CD4-positive, CD25-positive, alpha-beta regulatory T cell (primary cell): ENCODE measurements at regions not wholly inside any gene's neighbourhood (a gene's known extent, or its start where the extent isn't known, plus 50 kb on each side); places are given as distances from the start of the nearest gene placed in this dataset.
"Not testable (repeated sequence)": the region's sequence is repeated elsewhere in the genome, so short reads cannot be mapped to it uniquely, and the experiment has no call there.

ENCODE experiments used
- ATAC-seq, 2 donors: fragments of 150-1000 bp; cut with Tn5 transposase; one replicate each; pipeline ENCODE4 v1.10.0; 2021; ENCODE audit warnings: low read depth in 2 of 2, moderate number of reproducible peaks in 2 of 2, moderate library complexity in 1 of 2
- DNase-seq, 3 donors: peaks; one replicate each; pipeline versions ENCODE4 v3.0.0 to v3.0.0-alpha.2; 2012 to 2022; ENCODE audit warnings: mixed read lengths in 1 of 3
- H3K27ac ChIP-seq: one replicate; pipeline ENCODE4 v1.7.0; 2013; ENCODE audit warnings: mild to moderate bottlenecking, low read length; ENCODE audit not compliant: insufficient read depth, poor library complexity, severe bottlenecking
- H3K27me3 ChIP-seq: one replicate; pipeline ENCODE4 v1.7.0; 2013; ENCODE audit warnings: low read length; ENCODE audit not compliant: control insufficient read depth, insufficient read depth
- H3K36me3 ChIP-seq: one replicate; pipeline ENCODE4 v1.7.0; 2013; ENCODE audit warnings: mild to moderate bottlenecking, low read length, moderate library complexity; ENCODE audit not compliant: control insufficient read depth, insufficient read depth
- H3K4me1 ChIP-seq: 2 replicates; pipeline ENCODE4 v1.7.0; 2013; ENCODE audit warnings: mild to moderate bottlenecking, low read length; ENCODE audit not compliant: insufficient read depth, control insufficient read depth, poor library complexity, severe bottlenecking
- H3K4me3 ChIP-seq: one replicate; pipeline ENCODE4 v1.7.0; 2013; ENCODE audit warnings: low read depth, mild to moderate bottlenecking, low read length, moderate library complexity
- H3K9me3 ChIP-seq, 2 experiments: 1 replicate in 1 of 2; 2 replicates in 1 of 2; pipeline ENCODE4 v1.7.0; 2013; ENCODE audit warnings: low read length in 2 of 2, mild to moderate bottlenecking in 1 of 2, moderate library complexity in 1 of 2; ENCODE audit not compliant: control insufficient read depth in 2 of 2
- H3K27ac Mint-ChIP-seq, 3 donors: one replicate each; pipeline ENCODE4 v1.8.0; 2020 to 2022; ENCODE audit warnings: mild to moderate bottlenecking in 3 of 3, mixed read lengths in 3 of 3, moderate library complexity in 2 of 3
- H3K27me3 Mint-ChIP-seq: one replicate; pipeline ENCODE4 v1.8.0; 2022; ENCODE audit warnings: mild to moderate bottlenecking, mixed read lengths
- H3K36me3 Mint-ChIP-seq: one replicate; pipeline ENCODE4 v1.8.0; 2020; ENCODE audit warnings: mixed read lengths
- H3K4me1 Mint-ChIP-seq, 4 donors: one replicate each; pipeline ENCODE4 v1.8.0; 2020 to 2022; ENCODE audit warnings: mixed read lengths in 4 of 4, mild to moderate bottlenecking in 1 of 4
- H3K4me3 Mint-ChIP-seq, 4 donors: one replicate each; pipeline ENCODE4 v1.8.0; 2020 to 2022; ENCODE audit warnings: mild to moderate bottlenecking in 4 of 4, mixed read lengths in 4 of 4, moderate library complexity in 3 of 4
- H3K9me3 Mint-ChIP-seq, 7 donors: one replicate each; pipeline ENCODE4 v1.8.0; 2020 to 2022; ENCODE audit warnings: mixed read lengths in 7 of 7, mild to moderate bottlenecking in 3 of 7, moderate library complexity in 2 of 7

DNA sequence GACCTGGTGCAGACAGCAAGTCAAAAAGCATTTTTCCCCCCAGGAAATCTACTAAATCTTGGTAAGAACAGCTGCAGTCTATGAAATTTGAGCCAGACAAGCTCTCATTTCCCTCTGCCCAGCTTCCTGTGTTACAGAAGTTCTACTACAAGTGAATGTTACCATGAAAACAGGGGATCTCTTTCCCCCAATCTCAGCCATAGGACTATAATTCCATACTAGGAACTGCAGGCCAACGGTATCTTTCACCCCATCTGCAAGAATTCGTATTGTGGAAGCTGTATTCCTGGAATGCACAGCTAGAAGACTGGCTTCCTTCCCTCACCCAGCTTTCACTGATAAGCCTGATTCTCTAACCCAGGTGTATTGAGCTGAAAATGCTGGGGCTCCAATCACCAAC, 1655.4 kb downstream of the BRINP3 start:
- Mint-ChIP-seq H3K27me3 (no peaks in the 10 kb centered on the region), H3K4me1 (no peaks in the 10 kb centered on the region), H3K9me3 (peaks cover 0 to 9% (median 0%) of the 10 kb centered on the region in 7 donors), H3K27ac (no peak overlapping the region), H3K36me3 (no peaks in the 10 kb centered on the region), H3K4me3 (no peak overlapping the region)
- Histone ChIP-seq H3K4me1 (no peaks in the 10 kb centered on the region), H3K9me3 (no peaks in the 10 kb centered on the region), H3K27ac (no peak overlapping the region), H3K4me3 (no peak overlapping the region), H3K27me3 (no peaks in the 10 kb centered on the region), H3K36me3 (no peaks in the 10 kb centered on the region)
- DNase-seq (no peak), ATAC-seq (no peak)

DNA sequence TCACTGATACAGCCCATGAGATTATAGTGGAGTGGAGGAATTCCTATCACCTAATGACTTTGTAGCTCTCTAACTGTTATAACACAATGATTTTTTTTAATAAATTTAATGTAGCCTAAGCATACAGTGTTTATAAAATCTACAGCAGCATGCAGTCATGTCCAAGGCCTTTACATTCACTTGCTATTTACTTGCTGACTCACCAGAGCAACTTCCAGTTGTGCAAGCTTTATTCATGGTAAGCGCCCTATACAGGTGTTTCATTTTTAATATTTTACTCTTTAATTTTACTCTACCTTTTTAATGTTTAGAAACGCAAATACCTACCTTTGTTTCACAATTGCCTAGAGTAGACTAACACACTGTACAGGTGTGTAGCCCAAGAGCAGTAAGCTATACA, 1652.2 kb downstream of the BRINP3 start:
- Histone ChIP-seq H3K9me3 (no peaks in the 10 kb centered on the region), H3K27me3 (no peaks in the 10 kb centered on the region), H3K4me3 (no peak overlapping the region), H3K27ac (no peak overlapping the region), H3K36me3 (no peaks in the 10 kb centered on the region), H3K4me1 (no peaks in the 10 kb centered on the region)
- no peaks in the 10 kb centered on the region for H3K4me1 Mint-ChIP-seq
- no peaks in the 10 kb centered on the region for H3K27me3 Mint-ChIP-seq
- peaks cover 0 to 12% (median 2%) of the 10 kb centered on the region in 7 donors for H3K9me3 Mint-ChIP-seq
- no peak for ATAC-seq
- no peak for DNase-seq
- no peak overlapping the region for H3K4me3 Mint-ChIP-seq
- no peaks in the 10 kb centered on the region for H3K36me3 Mint-ChIP-seq
- no peak overlapping the region for H3K27ac Mint-ChIP-seq

DNA sequence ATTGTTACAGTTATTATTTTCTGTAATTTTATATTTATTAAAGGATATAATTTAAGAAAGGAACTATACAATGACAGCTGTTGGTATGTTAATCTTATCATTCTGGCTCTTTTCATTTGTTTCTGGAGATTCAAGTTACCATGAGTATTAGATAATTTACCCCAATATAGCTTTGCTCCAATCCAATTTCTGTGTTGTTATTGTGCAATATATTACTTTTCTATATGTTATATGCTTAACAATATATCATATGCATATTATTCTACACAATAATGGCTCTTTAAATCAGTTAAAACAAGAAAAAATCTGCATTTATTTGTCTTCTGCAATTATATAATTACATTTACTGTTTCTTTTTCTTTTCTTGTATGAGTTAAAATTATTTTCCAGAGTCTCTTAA, 1650.9 kb downstream of the BRINP3 start:
- Mint-ChIP-seq H3K4me1 (no peaks in the 10 kb centered on the region), H3K27me3 (no peaks in the 10 kb centered on the region), H3K27ac (no peak overlapping the region), H3K9me3 (peaks cover 0 to 11% (median 2%) of the 10 kb centered on the region in 7 donors), H3K36me3 (no peaks in the 10 kb centered on the region), H3K4me3 (no peak overlapping the region)
- H3K9me3 ChIP-seq: no peaks in the 10 kb centered on the region
- no peaks in the 10 kb centered on the region for H3K4me1 ChIP-seq
- H3K36me3 ChIP-seq: no peaks in the 10 kb centered on the region
- ATAC-seq (no peak), DNase-seq (no peak)
- no peak overlapping the region for H3K27ac ChIP-seq
- no peaks in the 10 kb centered on the region for H3K27me3 ChIP-seq
- H3K4me3 ChIP-seq: no peak overlapping the region

DNA sequence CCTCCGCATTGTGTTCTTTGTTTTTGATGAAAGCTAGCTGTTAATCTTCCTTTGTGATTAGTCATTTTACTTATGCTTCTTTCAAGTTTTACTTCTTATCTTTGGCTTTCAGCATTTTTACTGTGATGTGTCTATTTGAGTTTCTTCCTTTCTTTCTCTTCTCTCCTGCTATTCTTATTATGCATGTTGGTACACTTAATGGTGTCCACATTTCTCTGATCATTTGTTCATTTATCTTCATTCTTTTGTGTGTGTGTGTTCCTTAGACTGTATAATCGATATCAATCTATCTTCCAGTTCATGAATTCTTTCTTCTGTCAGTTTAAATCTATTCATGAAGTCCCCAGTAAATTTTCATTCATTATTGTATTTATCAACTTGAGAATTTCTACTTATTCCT, 1650.3 kb downstream of the BRINP3 start:
- H3K27me3 ChIP-seq: no peaks in the 10 kb centered on the region

DNA sequence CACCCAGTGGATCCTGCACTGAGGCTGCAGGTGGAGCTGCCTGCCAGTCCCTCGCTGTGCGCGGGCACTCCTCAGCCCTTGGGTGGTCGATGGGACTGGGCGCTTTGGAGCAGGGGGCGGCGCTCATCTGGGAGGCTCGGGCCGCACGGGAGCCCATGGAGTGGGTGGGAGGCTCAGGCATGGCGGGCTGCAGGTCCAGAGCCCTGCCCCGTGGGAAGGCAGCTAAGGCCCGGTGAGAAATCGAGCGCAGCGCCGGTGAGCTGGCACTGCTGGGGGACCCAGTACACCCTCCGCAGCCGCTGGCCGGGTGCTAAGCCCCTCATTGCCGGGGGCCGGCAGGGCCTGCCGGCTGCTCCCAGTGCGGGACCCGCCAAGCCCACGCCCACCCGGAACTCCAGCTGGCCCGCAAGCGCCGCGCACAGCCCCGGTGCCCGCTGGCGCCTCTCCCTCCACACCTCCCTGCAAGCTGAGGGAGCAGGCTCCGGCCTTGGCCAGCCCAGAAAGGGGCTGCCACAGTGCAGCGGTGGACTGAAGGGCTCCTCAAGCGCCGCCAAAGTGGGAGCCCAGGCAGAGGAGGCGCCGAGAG, 1636.5 kb downstream of the BRINP3 start:
- not testable (repeated sequence) for H3K27ac ChIP-seq, H3K4me3 ChIP-seq, H3K36me3 Mint-ChIP-seq, H3K27ac Mint-ChIP-seq, ATAC-seq, H3K4me1 Mint-ChIP-seq, DNase-seq, H3K9me3 ChIP-seq, H3K36me3 ChIP-seq, H3K4me1 ChIP-seq, H3K27me3 ChIP-seq, H3K27me3 Mint-ChIP-seq, H3K4me3 Mint-ChIP-seq
- H3K9me3 Mint-ChIP-seq: peaks cover 0 to 18% (median 1%) of the 10 kb centered on the region in 7 donors

More for the DNA sequence above, 1650.3 kb downstream of the BRINP3 start:
- no peak overlapping the region for H3K4me3 ChIP-seq
- H3K9me3 ChIP-seq: no peaks in the 10 kb centered on the region
- H3K36me3 ChIP-seq: no peaks in the 10 kb centered on the region
- no peaks in the 10 kb centered on the region for H3K36me3 Mint-ChIP-seq
- H3K4me3 Mint-ChIP-seq: no peak overlapping the region
- no peak for DNase-seq
- no peaks in the 10 kb centered on the region for H3K4me1 ChIP-seq
- no peaks in the 10 kb centered on the region for H3K4me1 Mint-ChIP-seq
- no peaks in the 10 kb centered on the region for H3K27me3 Mint-ChIP-seq
- ATAC-seq: no peak
- H3K27ac Mint-ChIP-seq: no peak overlapping the region
- H3K27ac ChIP-seq: no peak overlapping the region
- peaks cover 0 to 6% (median 2%) of the 10 kb centered on the region in 7 donors for H3K9me3 Mint-ChIP-seq

DNA sequence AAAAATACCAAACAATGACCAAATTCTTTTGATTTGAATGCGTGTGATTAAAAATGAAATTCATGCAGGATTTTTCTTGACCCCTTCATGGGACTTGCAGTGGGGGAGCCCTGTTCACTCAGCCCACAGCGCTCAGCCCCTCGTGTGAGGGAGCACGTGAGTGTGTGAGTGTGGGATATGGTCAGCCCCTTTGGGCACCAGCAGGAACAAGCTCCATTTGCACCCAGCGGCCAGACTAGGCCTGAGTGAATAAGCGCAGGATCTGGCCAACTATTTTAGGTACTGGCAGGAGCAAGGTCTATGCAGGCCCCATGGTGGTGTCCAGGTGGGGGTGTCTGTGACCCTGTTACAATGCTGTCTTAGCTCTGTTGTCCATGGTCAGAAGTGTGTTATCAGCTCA, 1631.2 kb downstream of the BRINP3 start:
- Histone ChIP-seq H3K4me3 (no peak overlapping the region), H3K36me3 (no peaks in the 10 kb centered on the region), H3K27ac (no peak overlapping the region), H3K9me3 (no peaks in the 10 kb centered on the region), H3K4me1 (no peaks in the 10 kb centered on the region), H3K27me3 (no peaks in the 10 kb centered on the region)
- ATAC-seq: no peak
- no peak for DNase-seq
- Mint-ChIP-seq H3K4me3 (no peak overlapping the region), H3K27me3 (no peaks in the 10 kb centered on the region), H3K36me3 (no peaks in the 10 kb centered on the region), H3K9me3 (peaks cover 0 to 7% (median 1%) of the 10 kb centered on the region in 7 donors), H3K4me1 (no peaks in the 10 kb centered on the region), H3K27ac (no peak overlapping the region)

DNA sequence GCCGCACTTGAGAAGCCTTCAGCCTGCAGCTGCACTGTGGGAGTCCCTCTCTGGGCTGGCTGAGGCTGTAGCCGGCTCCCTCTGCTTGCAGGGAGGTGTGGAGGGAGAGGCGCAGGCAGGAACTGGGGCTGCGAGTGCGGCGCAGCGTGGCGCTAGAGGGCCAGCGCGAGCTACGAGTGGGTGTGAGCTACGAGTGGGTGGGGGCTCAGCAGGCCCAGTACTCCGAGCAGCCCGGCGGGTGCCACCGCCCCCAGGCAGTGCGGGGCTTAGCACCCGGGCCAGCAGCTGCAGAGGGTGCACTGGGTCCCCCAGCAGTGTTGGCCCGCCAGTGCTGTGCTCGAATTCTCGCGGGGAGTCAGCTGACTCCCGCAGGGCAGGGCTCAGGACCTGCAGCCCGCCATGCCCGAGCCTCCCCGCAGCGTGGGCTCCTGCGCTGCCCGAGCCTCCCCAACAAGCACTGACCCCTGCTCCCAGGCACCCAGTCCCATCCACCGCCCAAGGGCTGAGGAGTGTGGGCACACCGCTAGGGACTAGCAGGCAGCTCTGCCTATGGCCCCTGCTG, 1620.1 kb downstream of the BRINP3 start:
- no peak overlapping the region for H3K27ac Mint-ChIP-seq
- Histone ChIP-seq H3K36me3 (no peaks in the 10 kb centered on the region), H3K4me3 (no peak overlapping the region), H3K27me3 (no peaks in the 10 kb centered on the region), H3K4me1 (no peaks in the 10 kb centered on the region), H3K9me3 (no peaks in the 10 kb centered on the region), H3K27ac (no peak overlapping the region)
- H3K9me3 Mint-ChIP-seq: peaks cover 2 to 15% (median 4%) of the 10 kb centered on the region in 7 donors
- H3K4me3 Mint-ChIP-seq: no peak overlapping the region
- no peaks in the 10 kb centered on the region for H3K4me1 Mint-ChIP-seq
- no peaks in the 10 kb centered on the region for H3K27me3 Mint-ChIP-seq
- DNase-seq (no peak), ATAC-seq (no peak)
- no peaks in the 10 kb centered on the region for H3K36me3 Mint-ChIP-seq

DNA sequence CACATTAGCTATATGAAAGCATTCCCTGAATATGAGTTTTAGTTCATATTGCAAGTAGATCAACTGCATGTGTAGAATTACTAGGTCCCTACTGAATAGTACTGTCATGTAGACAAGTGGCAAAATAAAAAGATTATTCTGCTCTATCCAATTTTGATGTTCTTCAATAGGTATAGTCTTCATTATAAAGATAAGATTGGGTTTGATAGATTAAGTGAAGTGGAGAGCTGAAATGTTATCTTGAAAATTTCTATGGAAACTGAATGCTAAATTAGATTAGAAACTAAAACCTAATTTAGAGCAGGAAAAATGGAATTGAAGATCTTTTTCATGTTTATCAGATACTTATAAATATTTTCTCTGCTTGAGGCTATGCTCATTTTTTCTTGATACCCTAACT, 1610.0 kb downstream of the BRINP3 start:
- Mint-ChIP-seq H3K27ac (peak overlapping the region in 1 of 3 donors; percentile 20), H3K36me3 (no peaks in the 10 kb centered on the region), H3K27me3 (no peaks in the 10 kb centered on the region), H3K4me1 (no peaks in the 10 kb centered on the region), H3K4me3 (no peak overlapping the region), H3K9me3 (peaks cover 1 to 11% (median 6%) of the 10 kb centered on the region in 7 donors)
- H3K9me3 ChIP-seq: peaks cover 0 to 5% of the 10 kb centered on the region in 2 experiments
- ATAC-seq (no peak), DNase-seq (no peak)
- no peaks in the 10 kb centered on the region for H3K36me3 ChIP-seq
- H3K27me3 ChIP-seq: no peaks in the 10 kb centered on the region
- no peak overlapping the region for H3K4me3 ChIP-seq
- no peaks in the 10 kb centered on the region for H3K4me1 ChIP-seq
- no peak overlapping the region for H3K27ac ChIP-seq
